ENCODE measurements at regions not wholly inside any gene's neighbourhood (a gene's known extent, or its start where the extent isn't known, plus 50 kb on each side); places are given as distances from the start of the nearest gene placed in this dataset.

- no peak for DNase-seq (ENCODE audit: low read depth)
- H3K4me3 ChIP-seq (ENCODE audit: low read depth, low read length): no peak overlapping the region
- TF ChIP-seq CTCF (conservative IDR thresholded peaks at IDR 0.05; ENCODE audit: low read depth, low read length): no peak
These were observed 88.7 kb upstream of the TNIK start for GRCh38 chr3:171548917-171549316.

- DNase-seq (ENCODE audit: low read depth): no peak
- no peak for TF ChIP-seq CTCF (conservative IDR thresholded peaks at IDR 0.05; ENCODE audit: low read depth, low read length)
- no peak overlapping the region for H3K4me3 ChIP-seq (ENCODE audit: low read depth, low read length)
These were observed 83.6 kb upstream of the TNIK start for GRCh38 chr3:171543759-171544300.

GRCh38 chr3:171542976-171543375 is 82.8 kb upstream of the TNIK start:
- no peak overlapping the region for H3K4me3 ChIP-seq (ENCODE audit: low read depth, low read length)
- no peak for DNase-seq (ENCODE audit: low read depth)
- TF ChIP-seq CTCF (conservative IDR thresholded peaks at IDR 0.05; ENCODE audit: low read depth, low read length): no peak

- no peak for TF ChIP-seq CTCF (conservative IDR thresholded peaks at IDR 0.05; ENCODE audit: low read depth, low read length)
- H3K4me3 ChIP-seq (ENCODE audit: low read depth, low read length): no peak overlapping the region
- DNase-seq (ENCODE audit: low read depth): no peak
These were observed 81.4 kb upstream of the TNIK start for GRCh38 chr3:171541647-171542046.

- no peak overlapping the region for H3K4me3 ChIP-seq (ENCODE audit: low read depth, low read length)
- TF ChIP-seq CTCF (conservative IDR thresholded peaks at IDR 0.05; ENCODE audit: low read depth, low read length): no peak
- DNase-seq (ENCODE audit: low read depth): no peak
These were observed 81.0 kb upstream of the TNIK start for GRCh38 chr3:171541181-171541580.

GRCh38 chr3:171535799-171536198 is 75.6 kb upstream of the TNIK start:
- H3K4me3 ChIP-seq (ENCODE audit: low read depth, low read length): no peak overlapping the region
- DNase-seq (ENCODE audit: low read depth): no peak
- no peak for TF ChIP-seq CTCF (conservative IDR thresholded peaks at IDR 0.05; ENCODE audit: low read depth, low read length)

- DNase-seq (ENCODE audit: low read depth): no peak
- no peak overlapping the region for H3K4me3 ChIP-seq (ENCODE audit: low read depth, low read length)
- no peak for TF ChIP-seq CTCF (conservative IDR thresholded peaks at IDR 0.05; ENCODE audit: low read depth, low read length)
These were observed 74.9 kb upstream of the TNIK start for GRCh38 chr3:171535133-171535532.
